Suprapubic skin (tissue), 4 donors: ENCODE measurements at regions not wholly inside any gene's neighbourhood (a gene's known extent, or its start where the extent isn't known, plus 50 kb on each side); places are given as distances from the start of the nearest gene placed in this dataset.
"Not testable (repeated sequence)": the region's sequence is repeated elsewhere in the genome, so short reads cannot be mapped to it uniquely, and the experiment has no call there.

Experiments
- DNase-seq, 2 donors: peaks; one replicate each; pipeline ENCODE4 v3.0.0-alpha.2; 2019; ENCODE audit warnings: low spot score in 2 of 2
- H3K27ac ChIP-seq: fragments of 200-600 bp; sonication (generic); one replicate; pipeline ENCODE4 v1.5.1; 2019
- H3K27me3 ChIP-seq: fragments of 200-600 bp; sonication (generic); one replicate; pipeline ENCODE4 v1.5.1; 2019
- H3K36me3 ChIP-seq: fragments of 200-600 bp; sonication (generic); one replicate; pipeline ENCODE4 v1.5.1; 2019
- H3K4me1 ChIP-seq: fragments of 200-600 bp; sonication (generic); one replicate; pipeline ENCODE4 v1.5.1; 2019
- H3K4me3 ChIP-seq: fragments of 200-600 bp; sonication (generic); one replicate; pipeline ENCODE4 v1.5.1; 2019; ENCODE audit warnings: mild to moderate bottlenecking
- H3K9me3 ChIP-seq: fragments of 200-600 bp; sonication (generic); one replicate; pipeline ENCODE4 v1.5.1; 2019
- EP300 ChIP-seq: sonication (generic); formaldehyde crosslinking; IDR thresholded peaks from one replicate; pipeline ENCODE4 v1.6.1; 2017; ENCODE audit warnings: antibody characterized with exemption
- POLR2A ChIP-seq, 2 donors: fragments of 450-650 bp; IDR thresholded peaks; one replicate each; pipeline ENCODE4 v1.6.1; 2017; ENCODE audit warnings: antibody characterized with exemption in 2 of 2, mild to moderate bottlenecking in 2 of 2, moderate library complexity in 2 of 2
- POLR2AphosphoS5 ChIP-seq, 3 donors: sonication (generic); formaldehyde crosslinking; IDR thresholded peaks; one replicate each; pipeline ENCODE4 v1.6.1; 2017; ENCODE audit warnings: antibody characterized with exemption in 3 of 3
- WGBS: methylation state at CpG from one replicate; pipeline ENCODE4 v1.1.5; 2018; 5-methylcytosine and 5-hydroxymethylcytosine counted together
- TF ChIP-seq, protein P1 (sequence below), 2 donors: fragments of 200-600 bp in 1 of 2; fragments of 450-650 bp in 1 of 2; sonication (generic) in 1 of 2; IDR thresholded peaks; one replicate each; pipeline ENCODE4 v1.5.1; 2016 to 2019; ENCODE audit warnings: antibody characterized with exemption in 2 of 2, mild to moderate bottlenecking in 1 of 2, moderate library complexity in 1 of 2

DNA sequence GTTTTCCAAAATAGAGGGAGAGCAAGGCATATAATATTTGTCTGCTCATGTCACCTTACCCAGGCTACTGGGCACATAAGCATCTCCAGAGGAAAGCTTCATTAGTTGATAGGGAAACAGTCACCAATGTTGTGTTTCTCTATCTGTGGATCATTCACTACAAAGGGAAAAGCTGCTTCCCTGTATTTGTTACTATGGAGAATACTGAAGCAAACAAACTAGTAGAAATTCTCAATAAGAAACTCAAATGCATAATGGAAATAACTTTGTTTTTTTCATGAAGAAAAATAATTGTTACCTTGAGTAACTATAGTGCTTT is 138.2 kb downstream of the PCSK1 start:
- H3K4me3 ChIP-seq = no peak overlapping the region
- no peak overlapping the region for H3K27ac ChIP-seq
- DNase-seq = no peak
- H3K9me3 ChIP-seq = no peaks in the 10 kb centered on the region
- no peaks in the 10 kb centered on the region for H3K27me3 ChIP-seq
- peaks cover 10% of the 10 kb centered on the region for H3K4me1 ChIP-seq
- TF ChIP-seq, protein P1, sequence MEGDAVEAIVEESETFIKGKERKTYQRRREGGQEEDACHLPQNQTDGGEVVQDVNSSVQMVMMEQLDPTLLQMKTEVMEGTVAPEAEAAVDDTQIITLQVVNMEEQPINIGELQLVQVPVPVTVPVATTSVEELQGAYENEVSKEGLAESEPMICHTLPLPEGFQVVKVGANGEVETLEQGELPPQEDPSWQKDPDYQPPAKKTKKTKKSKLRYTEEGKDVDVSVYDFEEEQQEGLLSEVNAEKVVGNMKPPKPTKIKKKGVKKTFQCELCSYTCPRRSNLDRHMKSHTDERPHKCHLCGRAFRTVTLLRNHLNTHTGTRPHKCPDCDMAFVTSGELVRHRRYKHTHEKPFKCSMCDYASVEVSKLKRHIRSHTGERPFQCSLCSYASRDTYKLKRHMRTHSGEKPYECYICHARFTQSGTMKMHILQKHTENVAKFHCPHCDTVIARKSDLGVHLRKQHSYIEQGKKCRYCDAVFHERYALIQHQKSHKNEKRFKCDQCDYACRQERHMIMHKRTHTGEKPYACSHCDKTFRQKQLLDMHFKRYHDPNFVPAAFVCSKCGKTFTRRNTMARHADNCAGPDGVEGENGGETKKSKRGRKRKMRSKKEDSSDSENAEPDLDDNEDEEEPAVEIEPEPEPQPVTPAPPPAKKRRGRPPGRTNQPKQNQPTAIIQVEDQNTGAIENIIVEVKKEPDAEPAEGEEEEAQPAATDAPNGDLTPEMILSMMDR (IDR thresholded peaks at IDR 0.05) = no peak
- TF ChIP-seq EP300 = no peak
- TF ChIP-seq POLR2AphosphoS5 (IDR thresholded peaks at IDR 0.05) = no peak
- no peaks in the 10 kb centered on the region for H3K36me3 ChIP-seq

- no peak for DNase-seq
- H3K36me3 ChIP-seq = no peaks in the 10 kb centered on the region
- H3K27ac ChIP-seq = no peak overlapping the region
- no peak overlapping the region for H3K4me3 ChIP-seq
- H3K27me3 ChIP-seq = no peaks in the 10 kb centered on the region
- WGBS = 77% methylated on average over 2 of the region's 2 CpGs
- TF ChIP-seq, protein P1 (IDR thresholded peaks at IDR 0.05) = no peak
- TF ChIP-seq EP300 = no peak
- TF ChIP-seq POLR2AphosphoS5 (IDR thresholded peaks at IDR 0.05) = no peak
- no peak for TF ChIP-seq POLR2A (IDR thresholded peaks at IDR 0.05)
- H3K9me3 ChIP-seq = no peaks in the 10 kb centered on the region
- H3K4me1 ChIP-seq = peaks cover 10% of the 10 kb centered on the region
Observed at GRCh38 chr5:96293966-96294883, 138.8 kb downstream of the PCSK1 start.

GRCh38 chr5:96292582-96293247 is 140.3 kb downstream of the PCSK1 start:
- DNase-seq = no peak
- Histone ChIP-seq H3K4me1 (peaks cover 10% of the 10 kb centered on the region), H3K27ac (no peak overlapping the region), H3K9me3 (no peaks in the 10 kb centered on the region), H3K36me3 (no peaks in the 10 kb centered on the region), H3K4me3 (no peak overlapping the region), H3K27me3 (no peaks in the 10 kb centered on the region)
- WGBS = 63% methylated on average over 8 of the region's 8 CpGs
- TF ChIP-seq, protein P1 (IDR thresholded peaks at IDR 0.05) = no peak
- TF ChIP-seq POLR2AphosphoS5 (IDR thresholded peaks at IDR 0.05) = no peak
- TF ChIP-seq POLR2A (IDR thresholded peaks at IDR 0.05) = no peak
- no peak for TF ChIP-seq EP300

GRCh38 chr5:96289287-96289686 is 143.8 kb downstream of the PCSK1 start:
- WGBS = 73% methylated on average over 5 of the region's 5 CpGs
- H3K4me3 ChIP-seq, H3K36me3 ChIP-seq, H3K27ac ChIP-seq, DNase-seq, H3K27me3 ChIP-seq, H3K9me3 ChIP-seq: not testable (repeated sequence)
- peaks cover 10% of the 10 kb centered on the region for H3K4me1 ChIP-seq

- H3K27ac ChIP-seq = no peak overlapping the region
- no peak for DNase-seq
- peaks cover 10% of the 10 kb centered on the region for H3K4me1 ChIP-seq
- no peaks in the 10 kb centered on the region for H3K9me3 ChIP-seq
- no peaks in the 10 kb centered on the region for H3K36me3 ChIP-seq
- TF ChIP-seq POLR2AphosphoS5 (IDR thresholded peaks at IDR 0.05) (no peak), EP300 (no peak), POLR2A (IDR thresholded peaks at IDR 0.05) (no peak)
- TF ChIP-seq, protein P1 (IDR thresholded peaks at IDR 0.05) = no peak
- no peak overlapping the region for H3K4me3 ChIP-seq
- WGBS = 66% methylated on average over 1 of the region's 1 CpG
- H3K27me3 ChIP-seq = no peaks in the 10 kb centered on the region
Observed at GRCh38 chr5:96288845-96289185, 144.2 kb downstream of the PCSK1 start.
